ENCODE measurements at regions not wholly inside any gene's neighbourhood (a gene's known extent, or its start where the extent isn't known, plus 50 kb on each side); places are given as distances from the start of the nearest gene placed in this dataset.

- no peaks in the 10 kb centered on the region for H3K9me3 ChIP-seq (ENCODE audit: control insufficient read depth, low read length)
- H2AFZ ChIP-seq, result no peak overlapping the region
- no peak overlapping the region for H3K9ac ChIP-seq
- no peak overlapping the region for H3K4me3 ChIP-seq (ENCODE audit: low read depth, low read length)
- H3K4me1 ChIP-seq, result no peaks in the 10 kb centered on the region
- H3K36me3 ChIP-seq (ENCODE audit: control insufficient read depth, insufficient read depth, low read length), result no peaks in the 10 kb centered on the region
- H3K27me3 ChIP-seq (ENCODE audit: control insufficient read depth, insufficient read depth, low read length), result no peaks in the 10 kb centered on the region
- no peak overlapping the region for H3K27ac ChIP-seq
- no peaks in the 10 kb centered on the region for H3K79me2 ChIP-seq
- H3K4me2 ChIP-seq (ENCODE audit: low read length), result no peak overlapping the region
- no peak for TF ChIP-seq CTCF (IDR thresholded peaks at IDR 0.05)
Measured at GRCh38 chr2:175362331-175362730, 180.8 kb upstream of the ATP5MC3 start.

DNA sequence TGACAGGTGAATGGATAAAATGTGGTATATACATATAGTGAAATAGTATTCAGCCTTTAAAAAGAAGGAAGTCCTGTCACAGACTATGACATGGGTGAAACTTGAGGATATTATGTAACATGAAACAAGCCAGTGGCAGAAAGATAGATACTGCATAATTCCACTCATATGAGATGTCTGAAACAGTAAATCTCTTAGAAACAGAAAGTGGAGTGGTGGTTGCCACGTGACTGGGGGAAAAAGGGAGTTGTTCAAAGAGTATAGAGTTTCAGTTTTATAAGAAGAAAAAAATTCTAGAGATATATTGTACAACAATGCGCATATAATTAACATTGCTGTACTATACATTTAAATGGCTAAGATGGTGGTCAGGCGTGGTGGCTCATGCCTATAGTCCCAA lies 178.2 kb upstream of the ATP5MC3 start:
- no peak for TF ChIP-seq CTCF (IDR thresholded peaks at IDR 0.05)
- no peak overlapping the region for H2AFZ ChIP-seq

GRCh38 chr2:175356901-175357300 lies 175.4 kb upstream of the ATP5MC3 start:
- TF ChIP-seq CTCF (IDR thresholded peaks at IDR 0.05), result no peak
- Histone ChIP-seq H3K9me3 (ENCODE audit: control insufficient read depth, low read length) (no peaks in the 10 kb centered on the region), H3K36me3 (ENCODE audit: control insufficient read depth, insufficient read depth, low read length) (no peaks in the 10 kb centered on the region), H3K4me3 (ENCODE audit: low read depth, low read length) (no peak overlapping the region), H3K4me1 (no peaks in the 10 kb centered on the region), H3K9ac (no peak overlapping the region), H3K79me2 (no peaks in the 10 kb centered on the region), H3K27me3 (ENCODE audit: control insufficient read depth, insufficient read depth, low read length) (no peaks in the 10 kb centered on the region), H3K4me2 (ENCODE audit: low read length) (no peak overlapping the region), H2AFZ (no peak overlapping the region), H3K27ac (no peak overlapping the region)

More for the DNA sequence above, 178.2 kb upstream of the ATP5MC3 start:
- Histone ChIP-seq H3K4me3 (ENCODE audit: low read depth, low read length) (no peak overlapping the region), H3K79me2 (no peaks in the 10 kb centered on the region), H3K4me2 (ENCODE audit: low read length) (no peak overlapping the region), H3K36me3 (ENCODE audit: control insufficient read depth, insufficient read depth, low read length) (no peaks in the 10 kb centered on the region), H3K9ac (no peak overlapping the region), H3K27ac (no peak overlapping the region), H3K9me3 (ENCODE audit: control insufficient read depth, low read length) (no peaks in the 10 kb centered on the region), H3K27me3 (ENCODE audit: control insufficient read depth, insufficient read depth, low read length) (no peaks in the 10 kb centered on the region), H3K4me1 (no peaks in the 10 kb centered on the region)

DNA sequence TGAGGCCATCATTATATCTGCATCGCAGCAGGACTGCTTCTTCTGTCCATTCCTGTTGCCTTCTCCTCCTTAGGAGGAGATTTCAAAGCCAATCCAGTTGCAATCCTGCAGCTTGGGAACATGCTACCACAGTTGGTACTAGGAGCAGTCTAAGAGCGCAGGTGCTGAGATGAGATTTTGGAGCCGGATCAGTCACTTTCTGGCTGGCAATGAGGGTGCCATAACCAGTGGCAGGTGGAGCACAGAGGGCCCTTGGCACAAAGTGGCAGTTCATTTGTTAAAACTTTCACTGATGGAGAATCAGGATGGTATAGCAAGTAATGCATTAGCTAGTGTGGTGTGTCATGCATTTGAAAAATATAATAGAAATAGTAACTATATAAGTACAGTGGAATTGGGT lies 173.7 kb upstream of the ATP5MC3 start:
- no peaks in the 10 kb centered on the region for H3K79me2 ChIP-seq
- TF ChIP-seq CTCF (IDR thresholded peaks at IDR 0.05), result no peak
- no peaks in the 10 kb centered on the region for H3K9me3 ChIP-seq (ENCODE audit: control insufficient read depth, low read length)
- no peak overlapping the region for H3K27ac ChIP-seq
- no peak overlapping the region for H2AFZ ChIP-seq
- no peaks in the 10 kb centered on the region for H3K4me1 ChIP-seq
- no peak overlapping the region for H3K9ac ChIP-seq
- no peak overlapping the region for H3K4me2 ChIP-seq (ENCODE audit: low read length)
- H3K27me3 ChIP-seq (ENCODE audit: control insufficient read depth, insufficient read depth, low read length), result no peaks in the 10 kb centered on the region
- no peak overlapping the region for H3K4me3 ChIP-seq (ENCODE audit: low read depth, low read length)
- H3K36me3 ChIP-seq (ENCODE audit: control insufficient read depth, insufficient read depth, low read length), result no peaks in the 10 kb centered on the region

- Histone ChIP-seq H3K79me2 (no peaks in the 10 kb centered on the region), H3K4me2 (ENCODE audit: low read length) (no peak overlapping the region), H3K27ac (no peak overlapping the region), H3K9me3 (ENCODE audit: control insufficient read depth, low read length) (no peaks in the 10 kb centered on the region), H3K9ac (no peak overlapping the region), H3K4me1 (no peaks in the 10 kb centered on the region), H3K4me3 (ENCODE audit: low read depth, low read length) (no peak overlapping the region), H3K36me3 (ENCODE audit: control insufficient read depth, insufficient read depth, low read length) (no peaks in the 10 kb centered on the region), H2AFZ (no peak overlapping the region), H3K27me3 (ENCODE audit: control insufficient read depth, insufficient read depth, low read length) (no peaks in the 10 kb centered on the region)
- no peak for TF ChIP-seq CTCF (IDR thresholded peaks at IDR 0.05)
Measured at GRCh38 chr2:175353275-175353674, 171.8 kb upstream of the ATP5MC3 start.

Data from parathyroid adenoma (tissue), 2 donors.